ENCODE measurements at regions not wholly inside any gene's neighbourhood (a gene's known extent, or its start where the extent isn't known, plus 50 kb on each side); places are given as distances from the start of the nearest gene placed in this dataset.

- Histone ChIP-seq H3K4me1 (ENCODE audit: control insufficient read depth in 1 of 2, insufficient read depth in 2 of 2, low read length in 2 of 2) (no peaks in the 10 kb centered on the region), H3K27ac (ENCODE audit: low read depth, low read length) (no peak overlapping the region), H3K4me3 (replicated peaks in 1 of 2; ENCODE audit: low read depth in 1 of 2, low read length in 2 of 2) (no peak overlapping the region), H3K9me3 (ENCODE audit: control insufficient read depth in 1 of 2, insufficient read depth in 1 of 2, low read depth in 1 of 2, low read length in 2 of 2) (no peaks in the 10 kb centered on the region; a peak in 1 of 4 replicates), H4K20me1 (ENCODE audit: insufficient read depth) (no peaks in the 10 kb centered on the region), H3K36me3 (ENCODE audit: control insufficient read depth in 1 of 2, insufficient read depth in 2 of 2, low read length in 2 of 2) (no peaks in the 10 kb centered on the region), H3K9me2 (ENCODE audit: insufficient read depth) (no peaks in the 10 kb centered on the region), H2AFZ (ENCODE audit: low read depth, low read length, poor library complexity, severe bottlenecking) (no peak overlapping the region), H3K79me2 (ENCODE audit: insufficient read depth, low read length) (no peaks in the 10 kb centered on the region), H3K4me2 (ENCODE audit: low read length) (no peak overlapping the region), H3K9ac (ENCODE audit: low read length) (no peak overlapping the region), H3K27me3 (ENCODE audit: insufficient read depth, low read length) (no peaks in the 10 kb centered on the region; the same call in none of the 2 replicates)
- CTCF ChIA-PET, result no interaction called here
- BruUV-seq (replicated peaks), result no TSS peak
- POLR2A ChIA-PET, result no interaction called here
- RAD21 ChIA-PET (ENCODE audit: low non-redundant PET in 1 of 2, low total read pairs in 2 of 2, uncharacterized antibody in 2 of 2, unreplicated experiment in 2 of 2), result no interaction called here
- TF ChIP-seq POLR2A (IDR thresholded peaks at IDR 0.05; ENCODE audit: borderline replicate concordance, extremely low read depth, insufficient read depth, insufficient read length), result no peak
- no peak for TF ChIP-seq EGR1 (IDR thresholded peaks at IDR 0.05; ENCODE audit: low read depth)
- no peak for TF ChIP-seq ZBTB33 (IDR thresholded peaks at IDR 0.05; ENCODE audit: extremely low read depth, insufficient replicate concordance, low read length)
- TF ChIP-seq ELF1 (IDR thresholded peaks at IDR 0.05; ENCODE audit: borderline replicate concordance, low read depth), result no peak
- no peak for TF ChIP-seq FOSL1 (IDR thresholded peaks at IDR 0.05; ENCODE audit: low read depth)
- TF ChIP-seq SRF (IDR thresholded peaks at IDR 0.05; ENCODE audit: low read depth), result no peak
- TF ChIP-seq MAX (IDR thresholded peaks at IDR 0.05), result no peak
- TF ChIP-seq CBX3 (IDR thresholded peaks at IDR 0.05; ENCODE audit: low read depth), result no peak
- no peak for TF ChIP-seq RAD21 (IDR thresholded peaks at IDR 0.05; ENCODE audit: low read depth)
- TF ChIP-seq ZFX (IDR thresholded peaks at IDR 0.05), result no peak
- no peak for TF ChIP-seq EZH2 (IDR thresholded peaks at IDR 0.05)
- TF ChIP-seq EZH2phosphoT487 (IDR thresholded peaks at IDR 0.05; ENCODE audit: borderline replicate concordance), result no peak
- no peak for TF ChIP-seq POLR2AphosphoS5 (IDR thresholded peaks at IDR 0.05; ENCODE audit: low read depth, low read length)
- no peak for TF ChIP-seq SP1 (IDR thresholded peaks at IDR 0.05; ENCODE audit: low read depth)
- TF ChIP-seq ZNF274 (IDR thresholded peaks at IDR 0.05; ENCODE audit: low read depth, low read length), result no peak
- no peak for TF ChIP-seq ATF3 (IDR thresholded peaks at IDR 0.05)
- DNase-seq (ENCODE audit: low read depth, low spot score) (no peak), ATAC-seq (no peak)
- intact Hi-C loops (cut with micrococcal nuclease), result no loop called here
Observed at GRCh38 chr10:129038522-129038921, 428.5 kb upstream of the MGMT start.
